Endothelial cell of umbilical vein (primary cell): ENCODE measurements at regions not wholly inside any gene's neighbourhood (a gene's known extent, or its start where the extent isn't known, plus 50 kb on each side); places are given as distances from the start of the nearest gene placed in this dataset.

Source experiments
- BruUV-seq: library from RNA; stranded (reverse); fragments of 400-500 nt; replicated peaks from 2 replicates; lab custom pipeline; 2021; lab: Mats Ljungman, UMichigan
- CTCF ChIA-PET: fragments of 300-600, 350-600 bp; sonication (Branson Sonifier 250); formaldehyde crosslinking; loops from one replicate; lab custom pipeline; 2021; ENCODE audit warnings: antibody characterized with exemption, inconsistent platforms; lab: Charles Lee
- POLR2A ChIA-PET: fragments of 300-600, 350-600 bp; sonication (Branson Sonifier 250); formaldehyde crosslinking; loops from one replicate; lab custom pipeline; 2021; ENCODE audit warnings: antibody characterized with exemption, inconsistent platforms; lab: Charles Lee
- DNase-seq: peaks from one replicate; pipeline ENCODE4 v3.0.0-alpha.2; 2011; ENCODE audit warnings: low read depth, low spot score
- FAIRE-seq: peaks from 2 replicates; lab custom pipeline; 2011; peaks lifted over from hg19 to GRCh38; lab: Jason Lieb, UNC
- H2AFZ ChIP-seq: 2 replicates; pipeline ENCODE4 v1.6.0; 2012; ENCODE audit warnings: low read depth, low read length, control low read depth, inconsistent platforms
- H3K27ac ChIP-seq: 2 replicates; pipeline ENCODE4 v1.5.1; 2011; ENCODE audit warnings: low read depth, mild to moderate bottlenecking, control low read depth, low read length, moderate library complexity; ENCODE audit not compliant: insufficient read depth
- H3K27me3 ChIP-seq, 2 experiments: 2 replicates each; pipeline versions ENCODE4 v1.6.0 to v1.6.1; 2011; ENCODE audit warnings: low read length in 2 of 2, mixed read lengths in 1 of 2; ENCODE audit not compliant: control insufficient read depth in 2 of 2, insufficient read depth in 2 of 2
- H3K36me3 ChIP-seq, 2 experiments: 2 replicates in 1 of 2; 3 replicates in 1 of 2; pipeline ENCODE4 v1.5.1; 2011; ENCODE audit warnings: low read length in 2 of 2, mild to moderate bottlenecking in 1 of 2, moderate library complexity in 1 of 2; ENCODE audit not compliant: control insufficient read depth in 2 of 2, insufficient read depth in 2 of 2; ENCODE audit errors: extremely low read depth in 1 of 2
- H3K4me1 ChIP-seq: 3 replicates; pipeline ENCODE4 v1.5.1; 2011; ENCODE audit warnings: mild to moderate bottlenecking, low read length; ENCODE audit not compliant: control insufficient read depth, insufficient read depth; ENCODE audit errors: extremely low read depth
- H3K4me2 ChIP-seq: 2 replicates; pipeline ENCODE4 v1.6.1; 2011; ENCODE audit warnings: low read length, control low read depth, mixed read lengths; ENCODE audit not compliant: insufficient read depth
- H3K4me3 ChIP-seq, 3 experiments: fragments of 200-600 bp in 1 of 3; sonication (generic), shearing (Covaris generic) in 1 of 3; replicated peaks in 1 of 3; 2 replicates each; pipeline ENCODE4 v1.5.1; 2011 to 2016; ENCODE audit warnings: control low read depth in 3 of 3, low read length in 3 of 3, mild to moderate bottlenecking in 2 of 3, inconsistent platforms in 1 of 3, low read depth in 1 of 3, moderate library complexity in 1 of 3; ENCODE audit not compliant: insufficient read depth in 1 of 3
- H3K79me2 ChIP-seq: 2 replicates; pipeline ENCODE4 v1.6.0; 2012; ENCODE audit warnings: low read length, inconsistent platforms; ENCODE audit not compliant: control insufficient read depth, insufficient read depth
- H3K9ac ChIP-seq: replicated peaks from 2 replicates; pipeline ENCODE3; 2011; ENCODE audit warnings: low read length, control low read depth; ENCODE audit not compliant: insufficient read depth; ENCODE audit errors: extremely low read depth
- H3K9me1 ChIP-seq: replicated peaks from 3 replicates; pipeline ENCODE4 v1.6.0; 2011; ENCODE audit warnings: mild to moderate bottlenecking, low read length; ENCODE audit not compliant: control insufficient read depth, insufficient read depth; ENCODE audit errors: extremely low read depth
- H3K9me3 ChIP-seq: replicated peaks from 2 replicates; pipeline ENCODE4 v1.5.1; 2012; ENCODE audit warnings: low read length, inconsistent platforms; ENCODE audit not compliant: control insufficient read depth, insufficient read depth
- H4K20me1 ChIP-seq: replicated peaks from 2 replicates; pipeline ENCODE3; 2011; ENCODE audit warnings: mild to moderate bottlenecking, low read length; ENCODE audit not compliant: control insufficient read depth, insufficient read depth; ENCODE audit errors: extremely low read depth
- CTCF ChIP-seq, 2 donors: IDR thresholded peaks; 1 replicate in 1 of 2; 2 replicates in 1 of 2; pipeline ENCODE4 v1.5.1; 2011; ENCODE audit warnings: low read length in 2 of 2, mild to moderate bottlenecking in 2 of 2, moderate library complexity in 2 of 2, control low read depth in 1 of 2, inconsistent platforms in 1 of 2, low read depth in 1 of 2; ENCODE audit not compliant: insufficient read depth in 1 of 2; ENCODE audit errors: extremely low read depth in 1 of 2
- EZH2 ChIP-seq: IDR thresholded peaks from 2 replicates; pipeline ENCODE4 v1.6.1; 2012; ENCODE audit warnings: borderline replicate concordance, low read depth, mild to moderate bottlenecking, moderate library complexity, low read length, inconsistent platforms; ENCODE audit not compliant: severe bottlenecking
- FOS ChIP-seq: IDR thresholded peaks from 2 replicates; pipeline ENCODE4 v1.6.1; 2011; ENCODE audit warnings: mild to moderate bottlenecking, low read length, moderate library complexity, borderline replicate concordance; ENCODE audit not compliant: insufficient read depth
- GATA2 ChIP-seq: IDR thresholded peaks from 2 replicates; pipeline ENCODE4 v1.7.0; 2011; ENCODE audit warnings: low read depth, mild to moderate bottlenecking, moderate library complexity, mixed read lengths, low read length; ENCODE audit not compliant: insufficient read length, insufficient read depth
- JUN ChIP-seq: IDR thresholded peaks from 2 replicates; pipeline ENCODE4 v1.6.1; 2011; ENCODE audit warnings: borderline replicate concordance, low read depth; ENCODE audit not compliant: insufficient read length, insufficient read depth
- MAX ChIP-seq: IDR thresholded peaks from 2 replicates; pipeline ENCODE4 v1.6.1; 2011; ENCODE audit not compliant: insufficient read depth, insufficient read length
- MYC ChIP-seq: IDR thresholded peaks from one replicate; pipeline ENCODE4 v1.6.1; 2011; ENCODE audit warnings: mild to moderate bottlenecking, low read depth, low read length
- POLR2A ChIP-seq: IDR thresholded peaks from 2 replicates; pipeline ENCODE4 v1.6.1; 2012; ENCODE audit warnings: low read depth, mild to moderate bottlenecking, control low read depth, low read length
- POLR2AphosphoS5 ChIP-seq: IDR thresholded peaks from 2 replicates; pipeline ENCODE4 v1.6.1; 2012; ENCODE audit warnings: low read depth, mild to moderate bottlenecking, control low read depth, low read length, moderate library complexity; ENCODE audit not compliant: insufficient read depth
- dilution Hi-C: fragments of 300-500 bp; cut with MboI; formaldehyde crosslinking; loops from one replicate; pipeline ENCODE4 v1.15.0; 2019; ENCODE audit warnings: low sequenced_read_pairs; ENCODE audit not compliant: extremely low pct_ligation_motif_present
- intact Hi-C: fragments of 100-400 bp; cut with micrococcal nuclease; formaldehyde crosslinking; loops from one replicate; pipeline ENCODE4 v1.10.0; 2022

GRCh38 chr21:16583556-16583955 lies 853.8 kb downstream of the USP25 start:
- POLR2A ChIA-PET = no interaction called here
- Histone ChIP-seq H3K4me1 (peaks cover 31% of the 10 kb centered on the region), H3K9me1 (no peaks in the 10 kb centered on the region), H3K9me3 (no peaks in the 10 kb centered on the region), H3K27me3 (no peaks in the 10 kb centered on the region), H4K20me1 (no peaks in the 10 kb centered on the region), H3K9ac (no peak overlapping the region), H3K4me2 (peak overlapping the region; percentile 29), H3K36me3 (no peaks in the 10 kb centered on the region), H3K27ac (peak overlapping the region; percentile 12), H3K4me3 (no peak overlapping the region), H2AFZ (no peak overlapping the region), H3K79me2 (no peaks in the 10 kb centered on the region)
- TF ChIP-seq FOS (no peak), CTCF (IDR thresholded peaks at IDR 0.05; ENCODE audit: extremely low read depth in 1 of 2, insufficient read depth in 1 of 2, low read depth in 1 of 2, low read length in 2 of 2) (no peak), JUN (no peak), MAX (no peak), POLR2A (no peak), EZH2 (no peak), MYC (no peak), GATA2 (no peak), POLR2AphosphoS5 (no peak)
- intact Hi-C loops (no loop called here), dilution Hi-C loops (no loop called here)
- DNase-seq (peak; percentile 53), FAIRE-seq (no peak)
- CTCF ChIA-PET = no interaction called here
- BruUV-seq = no TSS peak
